PFSK-1 (cell line): ENCODE measurements at regions not wholly inside any gene's neighbourhood (a gene's known extent, or its start where the extent isn't known, plus 50 kb on each side); places are given as distances from the start of the nearest gene placed in this dataset.

ENCODE experiments used
- FOXP2 ChIP-seq: optimal IDR thresholded peaks from 2 replicates; pipeline ENCODE3; 2011; ENCODE audit warnings: borderline replicate concordance, control low read depth, inconsistent platforms; ENCODE audit not compliant: insufficient read depth; ENCODE audit errors: extremely low read length, extremely low read depth
- POLR2AphosphoS5 ChIP-seq: IDR thresholded peaks from 2 replicates; pipeline ENCODE4 v1.6.1; 2012; ENCODE audit warnings: low read depth, mild to moderate bottlenecking, control low read depth, low read length, moderate library complexity
- REST ChIP-seq, 2 experiments: IDR thresholded peaks; 2 replicates each; pipeline versions ENCODE4 v1.6.1 to v1.8.0; 2011 to 2012; ENCODE audit warnings: low read depth in 2 of 2, low read length in 2 of 2, control low read depth in 1 of 2, inconsistent platforms in 1 of 2, mild to moderate bottlenecking in 1 of 2, moderate library complexity in 1 of 2; ENCODE audit not compliant: insufficient read depth in 1 of 2
- SIN3A ChIP-seq: IDR thresholded peaks from 2 replicates; pipeline ENCODE4 v1.6.1; 2012; ENCODE audit warnings: mild to moderate bottlenecking, low read length, moderate library complexity, borderline replicate concordance; ENCODE audit not compliant: insufficient read depth
- TAF1 ChIP-seq: IDR thresholded peaks from 2 replicates; pipeline ENCODE4 v1.6.1; 2012; ENCODE audit warnings: low read length, control low read depth, borderline replicate concordance; ENCODE audit not compliant: insufficient read depth

DNA sequence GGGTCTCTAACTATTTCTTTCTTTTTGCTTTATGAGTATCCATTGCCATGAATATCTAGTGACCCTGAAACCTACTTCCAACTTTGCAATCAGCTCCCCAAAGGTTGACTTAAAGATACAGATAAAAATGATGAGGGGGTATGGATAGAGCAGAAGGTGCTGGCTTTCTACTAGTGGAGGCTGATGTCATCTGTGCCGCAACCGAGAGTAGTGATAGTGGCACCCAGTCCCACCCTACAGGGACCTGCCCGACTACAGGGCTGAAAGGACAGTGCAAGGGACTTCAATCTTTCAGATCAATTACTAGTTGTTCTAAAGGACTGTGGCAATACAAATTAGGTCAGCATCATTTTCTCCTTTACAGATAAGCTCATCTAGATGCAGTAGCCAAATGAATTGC, 806.0 kb downstream of the VRK1 start:
- TF ChIP-seq SIN3A (no peak), TAF1 (no peak), FOXP2 (no peak), REST (IDR thresholded peaks at IDR 0.05; ENCODE audit: insufficient read depth in 1 of 2, low read depth in 2 of 2, low read length in 2 of 2) (no peak), POLR2AphosphoS5 (no peak)

GRCh38 chr14:97604731-97605130, 807.5 kb downstream of the VRK1 start:
- TF ChIP-seq SIN3A (no peak), POLR2AphosphoS5 (no peak), FOXP2 (no peak), REST (IDR thresholded peaks at IDR 0.05; ENCODE audit: insufficient read depth in 1 of 2, low read depth in 2 of 2, low read length in 2 of 2) (no peak), TAF1 (no peak)

GRCh38 chr14:97618401-97618800, 821.2 kb downstream of the VRK1 start:
- TF ChIP-seq TAF1 = no peak
- TF ChIP-seq SIN3A = no peak
- TF ChIP-seq REST (IDR thresholded peaks at IDR 0.05; ENCODE audit: insufficient read depth in 1 of 2, low read depth in 2 of 2, low read length in 2 of 2) = no peak
- no peak for TF ChIP-seq POLR2AphosphoS5
- no peak for TF ChIP-seq FOXP2

DNA sequence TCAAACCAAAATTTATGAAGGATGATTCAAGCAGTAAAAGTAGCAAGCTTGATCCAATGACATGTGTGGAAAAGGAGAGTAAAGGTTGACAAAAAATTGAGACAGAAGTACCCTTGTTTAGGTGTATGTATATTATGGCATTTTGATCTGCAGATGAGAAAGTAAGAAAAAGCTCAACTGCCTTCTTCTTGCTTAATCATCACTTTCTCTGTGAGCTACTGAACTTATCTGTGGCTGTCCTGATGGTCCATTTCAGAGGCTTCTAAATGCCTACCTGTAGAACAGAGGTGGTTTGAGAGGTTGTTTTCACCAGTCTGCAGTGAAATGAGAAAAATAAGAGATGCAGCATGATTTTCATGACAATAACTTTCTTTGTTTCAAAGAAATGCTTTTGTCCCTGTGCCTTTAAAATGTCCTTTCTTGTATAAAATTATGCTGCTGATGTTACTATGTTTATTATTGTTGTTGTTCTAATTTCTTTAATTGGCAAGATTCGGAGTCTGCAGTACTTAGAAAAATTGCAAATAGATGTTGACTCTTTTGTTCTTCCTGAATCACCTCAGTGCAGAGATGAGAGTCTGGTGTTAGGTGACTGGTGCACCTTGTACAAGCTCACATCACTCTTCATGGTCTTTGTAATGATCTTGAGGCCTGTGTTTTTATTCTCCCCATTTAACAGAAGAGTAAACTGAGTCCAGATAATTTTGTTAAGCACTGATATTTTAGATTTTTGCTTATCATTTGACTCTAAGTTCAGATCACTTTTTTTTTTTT, 821.9 kb downstream of the VRK1 start:
- TF ChIP-seq FOXP2 (no peak), POLR2AphosphoS5 (no peak), REST (IDR thresholded peaks at IDR 0.05; ENCODE audit: insufficient read depth in 1 of 2, low read depth in 2 of 2, low read length in 2 of 2) (no peak), TAF1 (no peak), SIN3A (no peak)
